H9 (cell line): ENCODE measurements at regions not wholly inside any gene's neighbourhood (a gene's known extent, or its start where the extent isn't known, plus 50 kb on each side); places are given as distances from the start of the nearest gene placed in this dataset.

Source experiments
- DNase-seq: peaks from one replicate; pipeline ENCODE4 v3.0.0-alpha.2; 2017
- H2AFZ ChIP-seq: one replicate; pipeline ENCODE4 v1.6.1; 2013; ENCODE audit warnings: mild to moderate bottlenecking, low read length, control low read depth, moderate library complexity
- H2AK5ac ChIP-seq: 2 replicates; pipeline ENCODE4 v1.6.1; 2013; ENCODE audit warnings: low read length, control low read depth, mixed read lengths; ENCODE audit not compliant: insufficient read length
- H2BK120ac ChIP-seq: one replicate; pipeline ENCODE4 v1.6.1; 2013; ENCODE audit warnings: low read depth, mild to moderate bottlenecking, low read length, control low read depth, inconsistent platforms; ENCODE audit not compliant: poor library complexity, severe bottlenecking
- H2BK12ac ChIP-seq: 2 replicates; pipeline ENCODE4 v1.6.1; 2013; ENCODE audit warnings: low read length, control low read depth, mixed read lengths, low read depth; ENCODE audit not compliant: insufficient read length
- H2BK15ac ChIP-seq: 2 replicates; pipeline ENCODE4 v1.6.1; 2013; ENCODE audit warnings: low read depth, low read length, control low read depth
- H2BK20ac ChIP-seq: one replicate; pipeline ENCODE4 v1.6.1; 2013; ENCODE audit warnings: low read depth, mild to moderate bottlenecking, low read length, control low read depth, inconsistent platforms; ENCODE audit not compliant: poor library complexity, severe bottlenecking
- H2BK5ac ChIP-seq: 2 replicates; pipeline ENCODE4 v1.6.1; 2013; ENCODE audit warnings: low read length, control low read depth, mixed read lengths; ENCODE audit not compliant: insufficient read length
- H3K14ac ChIP-seq: 2 replicates; pipeline ENCODE4 v1.6.1; 2013; ENCODE audit warnings: low read length, control low read depth; ENCODE audit not compliant: insufficient read depth
- H3K18ac ChIP-seq: 2 replicates; pipeline ENCODE4 v1.6.1; 2013; ENCODE audit warnings: low read depth, mild to moderate bottlenecking, mixed read lengths, low read length, control low read depth; ENCODE audit not compliant: insufficient read length
- H3K23ac ChIP-seq: 2 replicates; pipeline ENCODE4 v1.6.1; 2013; ENCODE audit warnings: low read length, control low read depth, mixed read lengths, low read depth; ENCODE audit not compliant: insufficient read length
- H3K23me2 ChIP-seq: 2 replicates; pipeline ENCODE4 v1.6.1; 2013; ENCODE audit warnings: low read depth, mild to moderate bottlenecking, mixed read lengths, low read length, control low read depth; ENCODE audit not compliant: insufficient read length, poor library complexity, severe bottlenecking
- H3K27ac ChIP-seq: 2 replicates; pipeline ENCODE4 v1.5.1; 2013; ENCODE audit warnings: low read length, control low read depth, mixed read lengths, low read depth; ENCODE audit not compliant: insufficient read length
- H3K27me3 ChIP-seq: 2 replicates; pipeline ENCODE4 v1.6.1; 2013; ENCODE audit warnings: low read length, control low read depth, inconsistent platforms; ENCODE audit not compliant: insufficient read depth
- H3K4ac ChIP-seq: 2 replicates; pipeline ENCODE4 v1.6.1; 2013; ENCODE audit warnings: low read depth, mild to moderate bottlenecking, control low read depth, inconsistent platforms, low read length, moderate library complexity
- H3K4me1 ChIP-seq: 2 replicates; pipeline ENCODE4 v1.6.1; 2013; ENCODE audit warnings: low read length, control low read depth, inconsistent platforms; ENCODE audit not compliant: insufficient read depth
- H3K4me2 ChIP-seq: 2 replicates; pipeline ENCODE4 v1.6.1; 2013; ENCODE audit warnings: low read length, control low read depth, mixed read lengths; ENCODE audit not compliant: insufficient read length, insufficient read depth
- H3K56ac ChIP-seq: 2 replicates; pipeline ENCODE4 v1.6.1; 2013; ENCODE audit warnings: low read depth, mild to moderate bottlenecking, mixed read lengths, low read length, control low read depth; ENCODE audit not compliant: insufficient read length
- H3K79me1 ChIP-seq: 2 replicates; pipeline ENCODE4 v1.6.1; 2013; ENCODE audit warnings: low read depth, mild to moderate bottlenecking, moderate library complexity, low read length, control low read depth, inconsistent platforms; ENCODE audit not compliant: insufficient read depth, poor library complexity, severe bottlenecking
- H3K79me2 ChIP-seq: 2 replicates; pipeline ENCODE4 v1.6.1; 2013; ENCODE audit warnings: low read length, control low read depth, inconsistent platforms; ENCODE audit not compliant: insufficient read depth
- H3K9ac ChIP-seq: 2 replicates; pipeline ENCODE4 v1.6.1; 2013; ENCODE audit warnings: low read length, control low read depth, mixed read lengths; ENCODE audit not compliant: insufficient read length; ENCODE audit errors: extremely low read depth
- H3K9me3 ChIP-seq: one replicate; pipeline ENCODE4 v1.6.1; 2013; ENCODE audit warnings: low read depth, low read length, inconsistent platforms; ENCODE audit not compliant: control insufficient read depth
- H3T11ph ChIP-seq: one replicate; pipeline ENCODE4 v1.6.1; 2013; ENCODE audit warnings: mild to moderate bottlenecking, low read length, control low read depth, inconsistent platforms
- H4K20me1 ChIP-seq: one replicate; pipeline ENCODE4 v1.6.1; 2013; ENCODE audit not compliant: control insufficient read depth, insufficient read length, insufficient read depth
- H4K5ac ChIP-seq: 2 replicates; pipeline ENCODE4 v1.6.1; 2013; ENCODE audit warnings: low read depth, mild to moderate bottlenecking, mixed read lengths, low read length, control low read depth; ENCODE audit not compliant: insufficient read length
- H4K8ac ChIP-seq: replicated peaks from 2 replicates; pipeline ENCODE4 v1.6.1; 2013; ENCODE audit warnings: low read length, control low read depth, mixed read lengths, low read depth; ENCODE audit not compliant: insufficient read length
- H4K91ac ChIP-seq: 2 replicates; pipeline ENCODE4 v1.6.1; 2013; ENCODE audit warnings: low read depth, mild to moderate bottlenecking, moderate library complexity, mixed read lengths, low read length, control low read depth; ENCODE audit not compliant: insufficient read length
- H3K27ac Mint-ChIP-seq, 3 experiments: 2 replicates in 2 of 3; 3 replicates in 1 of 3; pipeline ENCODE4 v1.8.0; 2020 to 2021; ENCODE audit warnings: mixed read lengths in 3 of 3, mild to moderate bottlenecking in 1 of 3, moderate library complexity in 1 of 3
- H3K27me3 Mint-ChIP-seq: 2 replicates; pipeline ENCODE4 v1.8.0; 2021; ENCODE audit warnings: low read depth, mild to moderate bottlenecking, moderate library complexity, mixed read lengths
- H3K36me3 Mint-ChIP-seq, 3 experiments: 2 replicates in 2 of 3; 3 replicates in 1 of 3; pipeline ENCODE4 v1.8.0; 2020 to 2021; ENCODE audit warnings: low read depth in 3 of 3, mixed read lengths in 3 of 3; ENCODE audit not compliant: insufficient read depth in 1 of 3
- H3K4me1 Mint-ChIP-seq, 2 experiments: 2 replicates each; pipeline ENCODE4 v1.8.0; 2020; ENCODE audit warnings: mixed read lengths in 2 of 2
- H3K4me3 Mint-ChIP-seq, 2 experiments: 2 replicates in 1 of 2; 3 replicates in 1 of 2; pipeline ENCODE4 v1.8.0; 2020 to 2021; ENCODE audit warnings: mild to moderate bottlenecking in 2 of 2, mixed read lengths in 2 of 2, moderate library complexity in 1 of 2
- H3K9me3 Mint-ChIP-seq, 2 experiments: 2 replicates in 1 of 2; 3 replicates in 1 of 2; pipeline ENCODE4 v1.8.0; 2020; ENCODE audit warnings: mild to moderate bottlenecking in 2 of 2, mixed read lengths in 2 of 2, moderate library complexity in 1 of 2
- CTCF ChIP-seq: fragments of 200-600 bp; sonication (generic); conservative IDR thresholded peaks from 3 replicates; pipeline ENCODE4 v1.8.0; 2021; ENCODE audit warnings: antibody characterized with exemption, mild to moderate bottlenecking
- WGBS: extraction: QIAGEN DNeasy Blood & Tissue Kit; methylation state at CpG from one replicate; pipeline ENCODE4 v1.1.7; 2013; ENCODE audit warnings: missing lambda C conversion rate, low lambda C conversion rate, mixed read lengths; ENCODE audit not compliant: insufficient read length; ENCODE audit errors: extremely low coverage; 5-methylcytosine and 5-hydroxymethylcytosine counted together

GRCh38 chr16:55003916-55004315 lies 73.3 kb downstream of the IRX5 start:
- Histone ChIP-seq H4K5ac (no peak overlapping the region), H4K8ac (no peak overlapping the region), H4K20me1 (no peaks in the 10 kb centered on the region), H2BK20ac (no peak overlapping the region), H3K79me1 (no peaks in the 10 kb centered on the region), H3K18ac (no peak overlapping the region), H3K27ac (no peak overlapping the region), H2BK15ac (no peak overlapping the region), H3K4ac (no peak overlapping the region), H2BK5ac (no peak overlapping the region), H2AK5ac (no peak overlapping the region), H2AFZ (no peak overlapping the region), H4K91ac (no peak overlapping the region), H3K56ac (no peak overlapping the region), H3K27me3 (no peaks in the 10 kb centered on the region), H3K4me2 (no peak overlapping the region), H2BK12ac (no peak overlapping the region), H3K9me3 (no peaks in the 10 kb centered on the region), H3K9ac (no peak overlapping the region), H3T11ph (no peak overlapping the region), H3K4me1 (no peaks in the 10 kb centered on the region), H3K79me2 (no peaks in the 10 kb centered on the region), H3K23ac (no peak overlapping the region), H3K14ac (no peak overlapping the region), H2BK120ac (no peak overlapping the region), H3K23me2 (no peaks in the 10 kb centered on the region)
- Mint-ChIP-seq H3K4me3 (no peak overlapping the region), H3K27me3 (peaks cover 6% of the 10 kb centered on the region), H3K4me1 (peaks cover 0 to 7% of the 10 kb centered on the region in 2 experiments; a peak in 2 of 4 replicates), H3K27ac (no peak overlapping the region; a peak in 1 of 7 replicates), H3K36me3 (no peaks in the 10 kb centered on the region), H3K9me3 (no peaks in the 10 kb centered on the region)
- DNase-seq: no peak
- no peak for TF ChIP-seq CTCF
- WGBS: no CpG with 5 or more reads among the region's 12 CpGs
